ENCODE measurements at regions not wholly inside any gene's neighbourhood (a gene's known extent, or its start where the extent isn't known, plus 50 kb on each side); places are given as distances from the start of the nearest gene placed in this dataset.
A peak's percentile ranks its signal among the peaks of the same experiment; 100 is the strongest.

DNA sequence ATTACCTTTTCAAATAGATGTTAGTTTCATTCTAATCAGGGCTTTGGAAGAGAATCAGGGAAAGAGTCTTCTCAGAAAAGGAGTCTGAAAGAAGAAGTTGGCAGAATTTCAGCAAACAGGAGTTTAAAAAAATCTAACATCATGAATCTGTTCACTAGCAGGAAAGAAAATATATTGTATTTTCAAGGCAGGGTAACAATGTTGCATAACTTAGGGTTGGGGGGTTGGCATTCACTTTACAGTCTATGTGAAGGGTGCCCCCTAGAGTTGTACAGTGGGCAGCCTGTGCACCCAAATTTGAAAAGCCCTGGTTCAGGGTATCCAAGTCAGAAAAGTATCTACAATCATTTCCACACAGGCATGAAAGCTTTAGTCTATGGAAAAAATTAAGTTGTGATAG lies 348.4 kb upstream of the SLC30A5 start:
- peak in 8 of 51 donors; percentile 1 to 42 (median 8) for DNase-seq

DNA sequence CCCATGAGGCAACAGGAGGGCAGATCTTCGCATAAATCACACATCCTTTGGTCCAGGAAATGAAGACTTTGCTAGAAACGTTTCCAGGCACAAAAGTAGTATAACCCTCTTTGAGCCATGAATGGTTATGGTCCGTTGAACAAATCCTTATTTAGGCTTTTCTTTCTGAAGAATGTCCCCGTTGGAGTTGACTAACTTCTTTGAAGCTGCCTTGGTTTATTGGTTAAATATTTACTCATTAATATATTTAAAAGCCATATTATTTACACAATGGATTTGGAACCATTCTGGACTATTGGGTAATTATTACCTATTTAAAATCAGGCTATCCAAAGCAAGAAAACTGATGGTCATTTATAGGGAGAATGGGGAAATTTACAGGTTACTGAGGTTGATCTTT lies 347.6 kb upstream of the SLC30A5 start:
- DNase-seq, result no peak

DNA sequence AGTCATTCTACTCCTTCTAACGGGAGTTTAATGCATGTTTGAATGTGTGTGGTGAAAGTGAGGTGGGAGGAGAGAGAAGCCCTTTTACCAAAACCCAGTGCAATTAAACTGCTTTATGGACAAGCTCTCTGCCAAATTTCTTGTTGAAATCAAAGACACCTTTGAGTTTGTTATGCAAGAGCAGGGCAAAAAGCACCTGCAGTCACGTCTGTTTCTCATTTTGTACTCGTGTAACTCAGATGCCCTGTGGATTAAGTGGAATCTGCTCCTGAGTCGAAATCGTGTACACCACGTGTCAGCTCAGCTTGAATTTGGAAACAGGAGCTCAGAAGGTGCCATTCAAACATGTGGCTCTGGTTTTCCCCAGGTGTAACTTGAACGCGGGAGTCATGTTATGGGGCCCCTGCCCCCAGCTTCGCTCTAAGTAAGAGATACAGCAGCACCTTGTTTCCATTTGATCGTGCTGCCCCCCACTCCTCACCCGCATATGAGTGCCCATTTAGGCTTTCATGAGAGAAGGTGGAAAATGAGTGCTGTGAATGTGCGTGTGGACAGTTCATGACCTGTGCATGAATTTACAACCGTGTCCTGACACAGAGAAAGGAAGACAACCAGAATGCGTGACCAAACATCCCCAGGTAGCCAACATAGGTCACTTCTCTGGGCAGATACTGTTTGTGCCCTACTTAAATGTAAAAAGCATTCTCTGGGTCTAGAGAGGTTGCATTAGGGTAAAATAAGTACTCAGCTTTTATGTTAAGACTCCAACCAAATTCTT lies 347.0 kb upstream of the SLC30A5 start:
- no peak for DNase-seq

DNA sequence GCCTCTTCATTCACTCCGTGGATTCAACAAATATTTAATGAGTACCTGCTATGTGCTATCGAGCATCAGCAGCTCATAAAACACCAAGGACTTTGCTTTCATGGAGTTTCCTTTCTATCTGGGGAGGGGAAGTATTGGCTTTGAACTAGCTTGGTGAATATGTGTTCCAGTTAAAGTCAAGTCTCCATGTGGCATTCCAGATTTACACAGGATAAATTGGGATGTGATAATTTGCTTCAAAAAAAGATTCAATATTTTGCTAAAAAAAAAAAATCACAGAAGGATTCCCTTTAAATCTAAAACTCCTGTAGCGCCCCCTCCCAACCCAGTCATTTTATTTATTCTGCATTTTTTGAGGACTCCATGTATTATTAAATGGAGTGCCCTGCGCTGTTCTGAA lies 346.3 kb upstream of the SLC30A5 start:
- no peak for DNase-seq

DNA sequence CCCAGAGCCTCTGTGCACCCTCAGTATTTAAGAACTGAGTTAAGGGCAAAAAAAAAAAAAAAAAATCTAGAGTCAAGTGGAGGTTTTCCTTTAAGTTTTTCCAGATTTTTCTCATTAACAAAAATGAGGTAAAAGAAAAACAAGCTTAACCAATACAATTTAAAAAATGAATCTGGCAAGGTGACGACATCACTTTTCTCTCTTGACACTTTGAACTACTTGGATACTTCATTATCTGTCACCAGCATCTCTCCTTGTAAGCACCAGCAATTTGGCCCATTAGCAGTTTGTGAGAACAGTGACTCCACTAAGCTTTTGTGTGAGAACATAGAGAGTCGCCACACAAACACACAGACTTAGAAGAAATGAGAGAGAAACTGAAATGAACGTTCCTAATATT lies 345.7 kb upstream of the SLC30A5 start:
- no peak for DNase-seq

DNA sequence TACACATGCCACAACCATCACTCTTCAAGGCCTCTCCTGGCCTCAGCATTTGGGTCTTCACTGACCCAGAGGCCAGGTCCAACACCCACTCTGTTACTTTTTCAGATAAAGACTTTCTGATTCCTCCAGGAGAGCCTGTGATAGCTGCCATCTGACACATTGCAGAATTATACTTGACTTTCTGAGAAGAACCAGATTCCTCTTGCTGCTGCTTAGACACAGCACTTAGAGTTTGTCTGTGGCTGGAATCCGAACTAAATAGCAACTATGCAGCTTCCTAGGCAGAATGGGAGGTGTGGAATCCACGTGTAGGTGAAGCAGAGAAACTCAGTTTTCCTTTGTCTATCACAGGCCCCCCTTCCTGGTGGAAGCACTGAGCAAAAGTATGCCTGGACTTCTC lies 344.7 kb upstream of the SLC30A5 start:
- DNase-seq, result no peak

DNA sequence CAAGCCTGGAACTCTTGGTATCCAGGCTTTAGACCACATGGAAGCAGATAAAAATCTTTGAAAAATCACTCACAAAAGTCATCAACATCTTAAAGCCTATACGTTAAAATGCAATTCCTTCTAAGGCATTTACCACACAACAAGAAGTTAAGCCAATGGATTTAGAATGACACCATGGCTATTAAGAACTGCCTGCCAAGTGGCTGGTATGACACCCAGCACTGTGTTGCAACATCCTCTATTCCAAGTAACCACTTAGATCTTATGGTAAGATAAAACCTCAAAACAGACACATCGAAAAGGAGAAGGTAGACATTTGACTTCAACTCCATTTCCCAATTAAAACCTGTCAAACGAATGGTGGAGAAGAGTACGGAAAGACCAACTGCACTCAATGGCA lies 344.2 kb upstream of the SLC30A5 start:
- DNase-seq, result no peak

DNA sequence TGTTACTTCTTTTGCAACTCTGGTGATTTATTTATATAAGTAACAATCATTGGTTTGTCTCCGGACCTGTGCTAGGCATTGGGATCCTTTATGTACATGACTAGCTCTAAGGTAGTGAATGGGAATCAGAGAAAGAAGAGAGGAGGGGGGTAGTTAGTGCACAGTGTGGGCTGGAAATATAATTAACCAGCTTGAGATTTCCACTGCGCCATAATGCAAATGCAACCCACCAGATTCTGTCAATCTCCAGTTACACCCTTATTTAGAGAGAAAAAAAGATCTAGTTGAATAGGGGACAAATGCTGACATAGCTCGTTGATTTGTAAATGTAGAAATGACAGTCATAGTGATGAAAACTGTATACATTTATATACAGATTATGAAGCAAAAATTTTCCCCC lies 342.2 kb upstream of the SLC30A5 start:
- no peak for DNase-seq

DNA sequence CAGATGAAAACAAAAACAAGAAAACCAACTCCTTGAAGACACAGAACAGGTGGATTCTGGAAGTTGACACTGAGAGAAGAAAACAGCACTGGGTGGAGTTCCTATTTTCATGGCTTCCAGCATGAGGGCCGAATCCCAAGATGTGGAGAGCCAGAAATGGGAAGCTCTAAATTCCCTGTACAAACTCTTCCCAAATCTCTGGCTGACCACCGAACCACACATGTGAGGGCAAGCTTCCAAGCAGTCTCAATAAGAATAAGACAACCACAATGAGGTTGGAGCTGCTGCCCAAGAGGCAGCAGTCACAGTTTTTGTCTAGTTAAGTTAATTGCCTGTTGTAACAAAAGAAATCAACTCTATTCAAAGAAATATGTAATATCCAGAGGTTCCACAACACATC lies 339.3 kb upstream of the SLC30A5 start:
- no peak for DNase-seq

DNA sequence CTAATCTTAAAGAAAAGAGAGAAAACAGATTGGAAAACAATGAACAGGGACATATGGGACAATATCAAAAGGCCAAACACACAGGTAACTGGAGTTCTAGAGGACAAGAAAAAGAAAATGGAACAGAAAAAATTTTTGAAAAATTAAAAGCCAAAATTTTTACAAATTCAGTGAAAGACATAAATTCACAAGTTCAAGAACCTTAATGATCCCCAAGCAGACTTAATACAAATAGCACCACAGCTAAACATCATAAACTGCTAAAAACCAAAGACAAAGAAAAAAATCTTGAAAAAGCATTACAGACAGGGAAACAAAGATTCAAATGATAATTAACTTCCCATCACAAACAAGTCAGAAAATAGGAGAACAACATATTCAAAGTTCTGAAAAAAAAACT lies 338.5 kb upstream of the SLC30A5 start:
- no peak for DNase-seq

DNA sequence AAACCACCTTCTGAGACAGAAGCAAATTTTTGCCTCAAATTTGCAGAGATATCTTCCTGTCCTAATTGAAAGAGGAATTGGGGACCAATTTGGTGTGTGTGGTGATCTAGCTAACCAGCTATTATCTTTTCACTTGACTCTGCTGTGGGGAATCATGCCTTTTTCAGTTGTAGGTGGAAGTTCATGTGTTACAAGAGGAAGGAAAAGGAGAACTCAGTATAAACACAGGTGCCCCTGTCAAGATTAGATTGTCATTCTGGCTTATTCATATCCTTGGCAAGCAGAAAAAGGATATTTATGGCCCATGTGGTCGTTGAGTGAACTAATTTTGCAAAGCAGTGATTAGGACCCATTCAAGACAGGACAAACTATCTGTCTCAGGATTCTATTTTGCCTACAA lies 336.8 kb upstream of the SLC30A5 start:
- DNase-seq, result no peak

DNA sequence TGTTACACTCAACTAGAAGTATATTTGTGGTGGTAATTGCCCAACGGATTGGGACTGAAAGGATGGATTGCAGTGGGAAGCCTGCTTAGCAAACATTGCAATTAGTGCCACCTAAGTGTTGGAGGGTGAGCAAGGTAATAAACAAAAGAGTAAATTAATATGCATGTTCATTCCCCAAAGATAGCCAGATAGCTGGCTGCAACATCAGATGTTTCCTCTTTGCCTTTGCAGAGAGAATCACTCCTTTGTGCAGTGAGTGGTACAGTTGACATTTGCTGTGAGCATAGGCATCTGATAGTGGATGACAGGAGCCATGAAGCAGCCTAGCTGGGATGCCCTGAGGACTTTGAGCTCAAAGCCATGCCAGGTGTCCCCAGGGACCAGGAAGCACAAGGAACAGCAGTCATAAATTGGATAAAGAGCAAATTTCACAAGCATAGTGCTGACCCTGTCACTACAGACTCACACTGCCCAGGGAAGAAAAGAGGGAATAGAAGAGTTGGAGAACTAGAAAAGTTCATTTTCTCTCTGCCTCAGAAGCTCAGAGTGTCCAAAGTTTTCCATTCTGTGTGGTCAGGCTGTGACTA lies 336.1 kb upstream of the SLC30A5 start:
- DNase-seq, result no peak

DNA sequence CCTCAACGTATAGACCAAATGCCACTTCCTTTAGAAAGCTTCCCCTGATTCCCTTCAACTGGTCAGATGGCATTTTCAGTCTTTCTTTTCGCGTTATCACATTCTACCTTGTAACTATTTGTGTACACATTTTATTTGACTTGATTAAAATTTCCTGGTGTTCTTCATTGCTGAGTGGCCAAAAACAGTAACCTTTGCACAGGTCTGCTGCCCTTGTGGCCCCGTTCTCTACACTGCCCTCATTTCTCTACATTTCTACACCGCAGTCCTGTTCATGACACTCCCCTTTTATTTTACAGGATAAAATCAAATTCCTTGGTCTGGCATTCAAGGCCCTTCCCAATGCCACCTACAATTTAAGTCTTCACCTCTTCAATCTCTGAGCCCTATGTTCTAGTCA lies 334.2 kb upstream of the SLC30A5 start:
- DNase-seq, result no peak

DNA sequence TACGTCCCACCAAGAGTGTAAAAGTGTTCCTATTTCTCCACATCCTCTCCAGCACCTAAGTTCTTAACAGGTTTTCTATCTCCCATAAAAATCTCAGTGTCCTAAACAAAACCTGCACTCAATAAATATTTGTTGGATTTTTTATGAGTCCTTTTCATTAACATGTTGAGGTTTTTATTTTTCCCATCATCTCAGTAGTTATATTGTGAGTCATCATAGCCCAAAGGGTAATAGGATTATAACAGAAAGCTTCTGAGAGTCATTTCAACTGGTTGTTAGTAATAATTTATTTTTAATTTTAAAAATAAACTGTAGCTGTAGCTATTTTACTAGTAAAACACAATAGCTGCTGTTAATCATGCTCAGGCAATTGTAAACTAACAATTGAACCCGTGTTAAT lies 331.6 kb upstream of the SLC30A5 start:
- DNase-seq, result no peak

DNA sequence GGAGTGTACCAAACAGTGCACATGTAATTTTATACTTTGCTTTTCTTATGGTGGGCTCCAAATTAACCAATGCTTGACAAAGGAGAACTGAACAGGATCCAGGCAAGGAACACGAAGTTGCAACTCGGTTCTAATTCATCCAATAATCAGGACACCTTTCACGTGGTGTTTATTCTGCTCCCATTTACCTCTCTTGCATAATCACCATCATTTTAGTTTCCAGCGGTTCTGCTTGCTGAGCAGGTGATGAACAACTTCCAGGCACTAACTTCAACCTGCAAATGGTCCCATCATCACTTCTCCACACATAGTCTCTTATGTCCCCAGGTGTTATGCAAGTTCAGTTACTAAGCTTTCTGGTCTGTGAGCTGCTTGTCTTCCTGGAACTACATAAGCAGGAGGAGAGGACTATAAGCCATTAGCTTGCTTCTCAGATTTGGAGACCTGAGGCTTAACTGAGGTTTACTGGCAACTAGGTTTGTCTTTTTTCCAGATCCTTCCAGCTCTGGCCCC lies 326.8 kb upstream of the SLC30A5 start:
- DNase-seq, result peak in 1 of 51 donors; percentile 32

DNA sequence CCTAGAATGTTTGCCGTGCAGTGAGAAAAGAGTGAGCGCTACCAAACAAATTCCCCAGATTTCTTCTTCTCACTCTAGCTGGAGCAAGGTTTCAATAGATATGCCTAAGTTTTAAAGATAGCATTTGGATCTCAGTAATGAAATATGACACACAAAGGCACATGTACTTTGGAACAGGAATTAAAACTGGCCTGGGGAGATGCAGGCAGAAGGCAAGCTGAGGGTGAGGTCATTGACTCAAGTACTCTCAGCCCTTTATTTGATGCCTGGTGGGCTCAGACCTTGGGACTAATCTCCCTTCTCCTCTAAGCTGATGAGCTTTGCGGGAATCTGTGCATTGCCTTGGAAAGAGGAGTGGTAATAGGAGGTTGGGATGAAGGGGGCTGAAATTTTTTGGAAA lies 323.3 kb upstream of the SLC30A5 start:
- DNase-seq, result no peak

DNA sequence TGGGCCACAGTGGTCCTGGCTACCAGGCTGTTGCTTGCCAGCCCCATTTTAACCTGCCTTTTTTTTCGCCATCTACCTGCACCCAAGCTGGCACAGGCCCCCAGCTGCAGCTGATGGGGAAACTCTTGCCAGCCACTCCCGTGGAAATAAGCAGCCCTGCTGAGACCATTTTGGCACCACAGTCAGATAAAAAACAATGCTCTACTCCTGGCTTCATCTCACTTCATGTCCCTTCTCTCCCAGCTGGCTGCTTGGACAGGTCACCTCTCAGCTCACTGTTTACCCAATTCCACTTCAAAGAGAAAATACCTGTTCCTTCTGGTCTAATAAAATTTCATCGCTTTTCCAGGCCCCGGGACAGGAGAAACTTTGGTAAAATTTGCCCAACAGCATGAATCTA lies 322.6 kb upstream of the SLC30A5 start:
- DNase-seq, result no peak

DNA sequence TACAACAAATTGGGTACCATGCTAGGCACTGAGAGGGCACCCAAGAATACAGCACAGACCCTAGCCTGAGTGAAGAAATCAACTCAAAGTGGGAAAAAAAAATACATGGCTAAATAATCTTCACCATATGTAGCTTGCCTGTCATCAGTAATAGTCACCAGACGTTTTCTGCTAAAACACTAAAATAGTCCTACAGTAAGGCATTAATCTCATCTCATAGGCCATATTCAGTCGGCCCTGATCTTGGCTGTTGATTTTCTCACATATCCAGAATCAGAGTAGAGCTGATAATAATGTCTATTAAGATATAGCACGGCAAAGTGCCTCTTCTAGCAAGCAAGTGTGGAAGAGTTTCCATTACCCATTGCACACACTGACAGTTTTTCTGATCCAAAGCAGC lies 322.1 kb upstream of the SLC30A5 start:
- no peak for DNase-seq

DNA sequence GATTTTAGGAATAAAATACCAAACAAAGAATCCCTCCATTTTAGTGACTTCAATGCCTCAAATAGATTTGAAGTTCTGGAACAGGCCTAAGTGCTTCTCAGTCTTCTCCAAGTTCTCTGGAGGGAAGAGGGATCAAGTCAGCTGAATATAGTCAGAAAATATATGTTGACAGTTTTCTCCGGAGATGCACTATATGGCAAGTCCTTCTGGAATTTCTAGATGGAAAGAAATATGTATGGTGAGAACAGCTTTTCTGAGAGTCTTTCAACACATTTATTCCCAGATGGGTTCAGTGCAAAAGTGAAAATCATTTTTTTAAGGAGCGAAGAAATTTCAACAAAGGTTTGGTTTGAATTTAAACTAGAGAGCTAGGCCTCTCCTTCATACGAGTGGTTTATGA lies 317.4 kb upstream of the SLC30A5 start:
- no peak for DNase-seq

DNA sequence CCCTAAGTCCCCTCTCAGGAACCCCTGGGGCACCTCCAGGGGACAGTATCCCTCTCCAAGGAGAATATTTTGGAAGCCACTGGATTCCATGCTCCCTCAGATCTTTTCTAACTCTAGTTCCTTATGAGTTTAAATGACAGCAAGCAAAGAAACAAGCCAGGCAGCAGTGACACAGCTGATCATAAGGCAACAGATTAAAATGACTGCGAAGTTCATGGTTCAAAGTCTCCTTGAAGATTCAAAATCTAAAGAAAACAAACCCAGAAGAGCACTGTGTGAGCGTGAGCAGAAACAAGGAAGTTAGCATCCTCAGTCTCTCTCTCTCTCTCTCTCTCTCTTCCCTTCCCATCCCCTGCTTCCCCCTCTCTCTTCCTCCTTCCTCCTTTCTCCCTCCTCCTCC lies 316.7 kb upstream of the SLC30A5 start:
- no peak for DNase-seq

DNA sequence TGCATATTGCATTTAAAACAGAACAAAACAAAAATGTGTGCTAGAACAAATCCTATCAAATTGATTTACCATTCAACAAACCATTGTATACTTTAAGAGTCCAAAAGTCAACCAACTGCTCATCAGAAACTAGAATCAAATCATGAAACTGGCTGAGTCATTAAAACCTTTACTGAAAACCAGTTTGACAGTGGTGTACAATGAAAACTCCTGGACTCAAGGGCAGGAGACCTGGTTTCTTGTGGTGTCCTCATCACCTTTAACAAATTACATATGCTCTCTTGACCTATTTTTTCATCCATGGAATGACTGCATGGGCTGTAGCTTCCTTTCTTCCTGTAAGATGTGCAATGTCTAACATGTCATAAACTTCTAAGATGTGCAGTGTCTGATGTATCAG lies 315.3 kb upstream of the SLC30A5 start:
- DNase-seq, result no peak

DNA sequence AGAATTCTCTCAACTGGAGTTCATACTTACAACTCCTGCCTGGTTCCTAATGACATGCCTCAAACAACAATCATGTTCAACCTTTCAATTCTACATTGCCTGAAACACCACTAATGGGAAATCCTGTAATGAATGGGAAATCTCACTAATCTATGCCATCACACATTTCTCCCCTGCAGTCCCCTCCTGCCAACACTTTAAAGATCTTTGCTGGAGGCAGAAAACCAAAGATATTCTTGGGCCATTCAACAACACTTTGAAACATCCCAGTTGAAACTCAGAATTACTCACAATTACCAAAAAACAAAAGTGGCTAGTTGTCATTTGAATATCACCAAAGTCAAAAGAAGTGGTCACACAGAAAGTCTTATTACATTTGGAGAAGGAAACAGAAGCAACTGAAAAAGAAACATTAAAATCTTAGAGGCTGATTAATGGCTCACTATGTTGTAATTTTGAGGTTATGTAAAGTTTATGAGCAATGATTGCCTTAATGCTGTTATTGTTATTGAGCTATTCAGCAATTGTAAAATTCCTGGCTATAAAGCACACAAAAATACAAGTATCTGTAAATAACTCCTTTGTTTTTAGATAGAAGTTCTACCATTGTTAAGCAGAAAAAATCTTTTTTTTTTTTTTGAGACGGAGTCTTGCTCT lies 313.4 kb upstream of the SLC30A5 start:
- DNase-seq, result no peak

DNA sequence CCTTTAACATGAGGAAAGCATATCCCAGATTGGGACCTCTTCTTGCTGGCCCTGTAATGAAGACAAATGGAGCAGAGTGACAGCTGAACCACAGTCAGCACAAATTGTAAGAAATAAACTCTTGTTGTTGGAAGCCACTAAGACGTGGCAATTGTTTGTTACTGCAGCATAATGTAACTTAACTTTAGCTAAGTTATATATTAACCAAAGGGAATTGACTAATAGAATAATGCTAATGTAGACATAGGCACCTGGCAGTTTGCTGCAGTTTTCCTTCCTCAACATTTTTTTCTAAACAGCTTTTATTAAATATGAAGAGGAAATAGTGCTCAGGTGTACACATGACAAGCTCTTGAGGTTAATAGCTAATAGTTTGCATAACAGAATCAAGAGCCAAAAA lies 300.7 kb upstream of the SLC30A5 start:
- DNase-seq, result no peak

Measured in hypothalamus (tissue), 51 donors.